GM12878 (cell line): ENCODE measurements at regions not wholly inside any gene's neighbourhood (a gene's known extent, or its start where the extent isn't known, plus 50 kb on each side); places are given as distances from the start of the nearest gene placed in this dataset.

ENCODE experiments used
- ATAC-seq: fragments of 200-7000 bp; cut with Tn5 transposase; 3 replicates; pipeline ENCODE4 v1.9.1; 2020; ENCODE audit warnings: mild to moderate bottlenecking, moderate library complexity
- BruUV-seq: library from RNA; stranded (reverse); fragments of 400-500 nt; replicated peaks from 2 replicates; lab custom pipeline; 2021; lab: Mats Ljungman, UMichigan
- CTCF ChIA-PET: fragments of 300-600 bp; sonication (Branson Sonifier 250); formaldehyde crosslinking; extraction: SDS; loops from one replicate; lab custom pipeline; 2021; ENCODE audit warnings: inconsistent platforms; lab: Yijun Ruan, JAX
- POLR2A ChIA-PET: fragments of 350-600 bp; formaldehyde crosslinking; extraction: SDS; loops from one replicate; lab custom pipeline; 2021; ENCODE audit warnings: inconsistent platforms; lab: Charles Lee
- RAD21 ChIA-PET: fragments of 300-600 bp; sonication (Branson Sonifier 250); formaldehyde crosslinking; loops from one replicate; lab custom pipeline; 2023; ENCODE audit warnings: antibody characterized with exemption; ENCODE audit not compliant: unreplicated experiment; lab: Charles Lee
- SMC1A ChIA-PET: fragments of 300-600 bp; sonication (Branson Sonifier 250); formaldehyde crosslinking; loops from one replicate; lab custom pipeline; 2023; ENCODE audit not compliant: unreplicated experiment, uncharacterized antibody; lab: Charles Lee
- DNase-seq: peaks from one replicate; pipeline ENCODE4 v3.0.0-alpha.2; 2011; ENCODE audit warnings: low read depth, low spot score
- FAIRE-seq: peaks from 3 replicates; lab custom pipeline; 2011; peaks lifted over from hg19 to GRCh38; lab: Jason Lieb, UNC
- H2AFZ ChIP-seq: 2 replicates; pipeline ENCODE4 v1.6.0; 2011; ENCODE audit warnings: low read depth, low read length, control low read depth; ENCODE audit not compliant: control insufficient read depth
- H3K27ac ChIP-seq: 2 replicates; pipeline ENCODE4 v1.5.1; 2011; ENCODE audit warnings: control low read depth; ENCODE audit not compliant: control insufficient read depth, insufficient read depth
- H3K27me3 ChIP-seq, 2 experiments: replicated peaks in 1 of 2; 2 replicates each; pipeline versions ENCODE4 v1.6.0 to v1.6.1; 2011; ENCODE audit warnings: low read length in 1 of 2; ENCODE audit not compliant: control insufficient read depth in 2 of 2, insufficient read depth in 2 of 2
- H3K36me3 ChIP-seq, 2 experiments: 2 replicates each; pipeline ENCODE4 v1.5.1; 2011; ENCODE audit warnings: low read length in 1 of 2; ENCODE audit not compliant: control insufficient read depth in 2 of 2, insufficient read depth in 2 of 2
- H3K4me1 ChIP-seq: 2 replicates; pipeline ENCODE4 v1.6.1; 2011; ENCODE audit warnings: mild to moderate bottlenecking, low read length, moderate library complexity, mixed read lengths; ENCODE audit not compliant: control insufficient read depth, insufficient read depth
- H3K4me2 ChIP-seq: 2 replicates; pipeline ENCODE4 v1.6.0; 2011; ENCODE audit warnings: control low read depth; ENCODE audit not compliant: control insufficient read depth, insufficient read depth
- H3K4me3 ChIP-seq: fragments of 200-600 bp; sonication (generic); 2 replicates; pipeline ENCODE4 v1.5.1; 2016
- H3K79me2 ChIP-seq: 2 replicates; pipeline ENCODE4 v1.6.0; 2011; ENCODE audit warnings: low read length; ENCODE audit not compliant: control insufficient read depth, insufficient read depth
- H3K9ac ChIP-seq: 2 replicates; pipeline ENCODE4 v1.8.0; 2011; ENCODE audit warnings: low read length, control low read depth, mixed read lengths; ENCODE audit not compliant: control insufficient read depth, insufficient read depth
- H3K9me3 ChIP-seq: replicated peaks from 3 replicates; pipeline ENCODE4 v1.5.1; 2011; ENCODE audit warnings: mild to moderate bottlenecking, low read length; ENCODE audit not compliant: control insufficient read depth, insufficient read depth
- H4K20me1 ChIP-seq: 2 replicates; pipeline ENCODE4 v1.6.0; 2011; ENCODE audit not compliant: control insufficient read depth, insufficient read depth
- CUX1 ChIP-seq: IDR thresholded peaks from 2 replicates; pipeline ENCODE4 v1.6.1; 2012; ENCODE audit warnings: improper control_type of control experiment, low read depth, low read length; ENCODE audit not compliant: insufficient replicate concordance
- HDAC2 ChIP-seq: fragments of 200-600 bp; sonication (generic); IDR thresholded peaks from 2 replicates; pipeline ENCODE4 v1.6.1; 2017
- JUND ChIP-seq: IDR thresholded peaks from 2 replicates; pipeline ENCODE4 v1.6.1; 2012; ENCODE audit warnings: low read depth, mild to moderate bottlenecking, low read length, improper control_type of control experiment, moderate library complexity
- MEF2A ChIP-seq: IDR thresholded peaks from 2 replicates; pipeline ENCODE4 v1.6.1; 2011; ENCODE audit warnings: low read depth, mild to moderate bottlenecking, low read length, moderate library complexity; ENCODE audit not compliant: insufficient read depth
- MTA3 ChIP-seq: IDR thresholded peaks from 2 replicates; pipeline ENCODE4 v1.6.1; 2012; ENCODE audit warnings: low read length, inconsistent platforms, borderline replicate concordance
- MYC ChIP-seq: IDR thresholded peaks from 2 replicates; pipeline ENCODE4 v1.6.1; 2011; ENCODE audit warnings: mild to moderate bottlenecking, low read length, moderate library complexity, inconsistent platforms; ENCODE audit not compliant: insufficient read depth, insufficient replicate concordance, insufficient read length, severe bottlenecking
- POLR2AphosphoS2 ChIP-seq: IDR thresholded peaks from 2 replicates; pipeline ENCODE4 v1.6.1; 2011; ENCODE audit warnings: low read depth, mild to moderate bottlenecking, low read length, improper control_type of control experiment, moderate library complexity
- POU2F2 ChIP-seq: IDR thresholded peaks from 3 replicates; pipeline ENCODE4 v1.6.1; 2011; ENCODE audit warnings: low read depth, mild to moderate bottlenecking, low read length, borderline replicate concordance
- PRDM15 ChIP-seq: fragments of 450-650 bp; formaldehyde crosslinking; IDR thresholded peaks from 2 replicates; pipeline ENCODE4 v1.4.0; 2020; ENCODE audit warnings: mild to moderate bottlenecking, moderate library complexity
- RELB ChIP-seq: fragments of 450-650 bp; IDR thresholded peaks from 2 replicates; pipeline ENCODE4 v1.6.1; 2017; ENCODE audit warnings: low read depth, mild to moderate bottlenecking, moderate library complexity
- SUZ12 ChIP-seq: fragments of 200-600 bp; sonication (generic); IDR thresholded peaks from one replicate; pipeline ENCODE4 v1.6.1; 2018; ENCODE audit warnings: antibody characterized with exemption, mild to moderate bottlenecking; ENCODE audit not compliant: unreplicated experiment
- USF2 ChIP-seq: IDR thresholded peaks from 2 replicates; pipeline ENCODE4 v1.6.1; 2011; ENCODE audit warnings: low read depth, low read length, improper control_type of control experiment, borderline replicate concordance
- ZSCAN29 ChIP-seq: fragments of 450-650 bp; IDR thresholded peaks from 2 replicates; pipeline ENCODE4 v1.6.1; 2017; ENCODE audit warnings: mild to moderate bottlenecking, moderate library complexity
- WGBS: methylation state at CpG from one replicate; pipeline ENCODE4 v1.1.6; 2016; ENCODE audit warnings: low lambda C conversion rate; ENCODE audit not compliant: insufficient replicate concordance, insufficient coverage; ENCODE audit errors: missing lambda C conversion rate; 5-methylcytosine and 5-hydroxymethylcytosine counted together
- in situ Hi-C: fragments of 300-500 bp; cut with MboI; formaldehyde crosslinking; loops from 9 replicates; pipeline ENCODE4 v1.14.3; 2018; ENCODE audit warnings: mixed read lengths
- intact Hi-C: fragments of 100-400 bp; cut with micrococcal nuclease; formaldehyde crosslinking; loops from one replicate; pipeline ENCODE4 v1.14.2; 2022; ENCODE audit not compliant: unreplicated experiment

GRCh38 chr11:116557282-116557681 lies 215.5 kb downstream of the BUD13 start:
- no peak for ATAC-seq
- intact Hi-C loops = no loop called here
- Histone ChIP-seq H3K9me3 (no peaks in the 10 kb centered on the region), H3K4me2 (no peak overlapping the region), H3K4me1 (no peaks in the 10 kb centered on the region), H3K27me3 (peaks cover 0 to 4% of the 10 kb centered on the region in 2 experiments; a peak in 2 of 4 replicates), H3K79me2 (no peaks in the 10 kb centered on the region), H4K20me1 (no peaks in the 10 kb centered on the region), H2AFZ (no peak overlapping the region), H3K27ac (no peak overlapping the region), H3K9ac (no peak overlapping the region), H3K4me3 (no peak overlapping the region), H3K36me3 (no peaks in the 10 kb centered on the region)
- DNase-seq = no peak
- WGBS = 2% methylated on average over 3 of the region's 3 CpGs
- ChIA-PET RAD21 (no interaction called here), CTCF (no interaction called here), SMC1A (no interaction called here), POLR2A (no interaction called here)
- in situ Hi-C loops = no loop called here
- BruUV-seq = no TSS peak
- FAIRE-seq = no peak
- TF ChIP-seq POLR2AphosphoS2 = no peak
- no peak for TF ChIP-seq CUX1
- no peak for TF ChIP-seq JUND
- TF ChIP-seq MEF2A = no peak
- TF ChIP-seq HDAC2 = no peak
- TF ChIP-seq MYC = no peak
- TF ChIP-seq POU2F2 = no peak
- TF ChIP-seq PRDM15 = no peak
- TF ChIP-seq RELB = no peak
- TF ChIP-seq SUZ12 = no peak
- no peak for TF ChIP-seq USF2
- TF ChIP-seq ZSCAN29 = no peak
- TF ChIP-seq MTA3 = no peak
